Ishikawa (cell line): ENCODE measurements at regions not wholly inside any gene's neighbourhood (a gene's known extent, or its start where the extent isn't known, plus 50 kb on each side); places are given as distances from the start of the nearest gene placed in this dataset.

Source experiments
- CEBPB ChIP-seq: IDR thresholded peaks from 2 replicates; pipeline ENCODE4 v1.6.1; 2012
- CREB1 ChIP-seq: IDR thresholded peaks from 2 replicates; pipeline ENCODE4 v1.6.1; 2012; ENCODE audit warnings: low read depth
- EGR1 ChIP-seq: IDR thresholded peaks from 2 replicates; pipeline ENCODE4 v1.6.1; 2012
- EP300 ChIP-seq: IDR thresholded peaks from 2 replicates; pipeline ENCODE4 v1.6.1; 2012; ENCODE audit warnings: borderline replicate concordance
- FOXM1 ChIP-seq: IDR thresholded peaks from 2 replicates; pipeline ENCODE4 v1.6.1; 2012; ENCODE audit warnings: low read depth, borderline replicate concordance
- MAX ChIP-seq: IDR thresholded peaks from 2 replicates; pipeline ENCODE4 v1.6.1; 2012
- NFIC ChIP-seq: IDR thresholded peaks from 2 replicates; pipeline ENCODE4 v1.6.1; 2012
- RAD21 ChIP-seq: IDR thresholded peaks from 2 replicates; pipeline ENCODE4 v1.6.1; 2012; ENCODE audit warnings: low read depth
- REST ChIP-seq: IDR thresholded peaks from 2 replicates; pipeline ENCODE4 v1.6.1; 2012; ENCODE audit warnings: low read depth, mild to moderate bottlenecking
- TAF1 ChIP-seq: IDR thresholded peaks from 2 replicates; pipeline ENCODE4 v1.6.1; 2012; ENCODE audit warnings: low read depth, mild to moderate bottlenecking
- TCF12 ChIP-seq: IDR thresholded peaks from 2 replicates; pipeline ENCODE4 v1.6.1; 2012; ENCODE audit warnings: low read depth
- TEAD4 ChIP-seq: IDR thresholded peaks from 2 replicates; pipeline ENCODE4 v1.6.1; 2012
- USF1 ChIP-seq: IDR thresholded peaks from 2 replicates; pipeline ENCODE4 v1.6.1; 2012
- YY1 ChIP-seq: IDR thresholded peaks from 2 replicates; pipeline ENCODE4 v1.6.1; 2012; ENCODE audit warnings: low read depth
- ZBTB7A ChIP-seq: IDR thresholded peaks from 2 replicates; pipeline ENCODE4 v1.6.1; 2012; ENCODE audit warnings: low read depth

GRCh38 chr2:16861530-16861929 is 195.9 kb upstream of the CYRIA start:
- no peak for TF ChIP-seq RAD21
- TF ChIP-seq EP300 = no peak
- no peak for TF ChIP-seq EGR1
- TF ChIP-seq ZBTB7A = no peak
- TF ChIP-seq USF1 = no peak
- no peak for TF ChIP-seq FOXM1
- TF ChIP-seq TAF1 = no peak
- no peak for TF ChIP-seq CREB1
- no peak for TF ChIP-seq YY1
- TF ChIP-seq NFIC = no peak

- TF ChIP-seq TEAD4 (no peak), EGR1 (no peak), TAF1 (no peak), MAX (no peak), CEBPB (no peak), EP300 (no peak), REST (no peak)
These were observed 195.5 kb upstream of the CYRIA start for GRCh38 chr2:16861111-16861510.

GRCh38 chr2:16860627-16861026 is 195.0 kb upstream of the CYRIA start:
- TF ChIP-seq TAF1 (no peak), MAX (no peak), TCF12 (no peak), EP300 (no peak), CEBPB (no peak), RAD21 (no peak), NFIC (no peak), EGR1 (no peak)

- no peak for TF ChIP-seq ZBTB7A
- no peak for TF ChIP-seq TEAD4
- no peak for TF ChIP-seq FOXM1
- no peak for TF ChIP-seq MAX
- TF ChIP-seq CREB1 = no peak
- TF ChIP-seq TCF12 = no peak
- no peak for TF ChIP-seq TAF1
- no peak for TF ChIP-seq YY1
These were observed 189.5 kb upstream of the CYRIA start for GRCh38 chr2:16855183-16855582.

GRCh38 chr2:16853088-16853487 is 187.5 kb upstream of the CYRIA start:
- TF ChIP-seq USF1 = no peak
- TF ChIP-seq EP300 = no peak
- no peak for TF ChIP-seq MAX
- TF ChIP-seq RAD21 = no peak
- TF ChIP-seq CREB1 = no peak
- no peak for TF ChIP-seq NFIC
- TF ChIP-seq TEAD4 = no peak
- no peak for TF ChIP-seq REST
- no peak for TF ChIP-seq EGR1
- no peak for TF ChIP-seq ZBTB7A
- no peak for TF ChIP-seq YY1
- no peak for TF ChIP-seq TCF12
- no peak for TF ChIP-seq CEBPB
- no peak for TF ChIP-seq FOXM1

- TF ChIP-seq FOXM1 = no peak
- TF ChIP-seq REST = no peak
These were observed 187.0 kb upstream of the CYRIA start for GRCh38 chr2:16852651-16853050.
